KMS-11 (cell line): ENCODE measurements at regions not wholly inside any gene's neighbourhood (a gene's known extent, or its start where the extent isn't known, plus 50 kb on each side); places are given as distances from the start of the nearest gene placed in this dataset.

Experiments used
- H2AFZ ChIP-seq: fragments of 200-600 bp; sonication (generic); 2 replicates; pipeline ENCODE4 v1.6.1; 2016; ENCODE audit warnings: antibody characterized with exemption, mixed run types, low read depth
- H3K27ac ChIP-seq: fragments of 200-600 bp; sonication (generic); 2 replicates; pipeline ENCODE4 v1.6.1; 2016; ENCODE audit warnings: mild to moderate bottlenecking, mixed run types
- H3K27me3 ChIP-seq: fragments of 200-600 bp; sonication (generic); 2 replicates; pipeline ENCODE4 v1.6.1; 2017; ENCODE audit warnings: mild to moderate bottlenecking, low read depth, mixed run types, moderate library complexity; ENCODE audit not compliant: insufficient read depth
- H3K36me3 ChIP-seq: fragments of 200-600 bp; sonication (generic); 2 replicates; pipeline ENCODE4 v1.6.1; 2017; ENCODE audit warnings: mild to moderate bottlenecking, mixed run types; ENCODE audit not compliant: insufficient read depth
- H3K4me1 ChIP-seq: fragments of 200-600 bp; sonication (generic); 2 replicates; pipeline ENCODE4 v1.6.1; 2016; ENCODE audit warnings: mild to moderate bottlenecking, low read depth, mixed run types; ENCODE audit not compliant: poor library complexity, severe bottlenecking
- H3K4me2 ChIP-seq: fragments of 200-600 bp; sonication (generic); 2 replicates; pipeline ENCODE4 v1.7.0; 2016; ENCODE audit warnings: mild to moderate bottlenecking, mixed run types
- H3K4me3 ChIP-seq: fragments of 200-600 bp; sonication (generic); IDR thresholded peaks from 2 replicates; pipeline ENCODE4 v1.6.1; 2017; ENCODE audit warnings: low read depth, low read length, mixed read lengths; ENCODE audit not compliant: insufficient read depth
- H3K79me2 ChIP-seq: fragments of 200-600 bp; sonication (generic); 2 replicates; pipeline ENCODE4 v1.6.1; 2016; ENCODE audit warnings: low read depth, mixed run types; ENCODE audit not compliant: insufficient read depth
- H3K9ac ChIP-seq: fragments of 200-600 bp; sonication (generic); 2 replicates; pipeline ENCODE4 v1.6.1; 2016; ENCODE audit warnings: mild to moderate bottlenecking, mixed run types
- H4K20me1 ChIP-seq: fragments of 200-600 bp; sonication (generic); 2 replicates; pipeline ENCODE4 v1.6.1; 2016; ENCODE audit warnings: mild to moderate bottlenecking, mixed run types; ENCODE audit not compliant: insufficient read depth
- CTCF ChIP-seq: fragments of 200-600 bp; sonication (generic); conservative IDR thresholded peaks from 2 replicates; pipeline ENCODE4 v1.6.1; 2017; ENCODE audit warnings: low read depth, mild to moderate bottlenecking, antibody characterized with exemption, low read length, moderate library complexity, mixed read lengths

GRCh38 chr11:116431842-116432241 is 340.9 kb downstream of the BUD13 start:
- no peak overlapping the region for H3K4me3 ChIP-seq
- TF ChIP-seq CTCF: no peak
- H3K27ac ChIP-seq: no peak overlapping the region
- no peaks in the 10 kb centered on the region for H3K36me3 ChIP-seq
- no peaks in the 10 kb centered on the region for H4K20me1 ChIP-seq
- H3K27me3 ChIP-seq: no peaks in the 10 kb centered on the region
- no peak overlapping the region for H2AFZ ChIP-seq
- no peaks in the 10 kb centered on the region for H3K79me2 ChIP-seq
- no peak overlapping the region for H3K9ac ChIP-seq
- H3K4me2 ChIP-seq: no peak overlapping the region
- no peaks in the 10 kb centered on the region for H3K4me1 ChIP-seq

- H3K4me3 ChIP-seq: no peak overlapping the region
- H3K36me3 ChIP-seq: no peaks in the 10 kb centered on the region
- H4K20me1 ChIP-seq: no peaks in the 10 kb centered on the region
- H3K79me2 ChIP-seq: no peaks in the 10 kb centered on the region
- H3K4me1 ChIP-seq: no peaks in the 10 kb centered on the region
- H3K9ac ChIP-seq: no peak overlapping the region
- H3K27me3 ChIP-seq: no peaks in the 10 kb centered on the region
- no peak overlapping the region for H3K4me2 ChIP-seq
- H2AFZ ChIP-seq: no peak overlapping the region
- no peak overlapping the region for H3K27ac ChIP-seq
- TF ChIP-seq CTCF: no peak
Measured at GRCh38 chr11:116428638-116428975, 344.2 kb downstream of the BUD13 start.

- Histone ChIP-seq H3K36me3 (no peaks in the 10 kb centered on the region), H2AFZ (no peak overlapping the region), H4K20me1 (no peaks in the 10 kb centered on the region), H3K79me2 (no peaks in the 10 kb centered on the region), H3K4me2 (no peak overlapping the region), H3K9ac (no peak overlapping the region), H3K27me3 (no peaks in the 10 kb centered on the region), H3K27ac (no peak overlapping the region), H3K4me1 (peaks cover 1% of the 10 kb centered on the region), H3K4me3 (no peak overlapping the region)
- TF ChIP-seq CTCF: no peak
Measured at GRCh38 chr11:116427903-116428637, 344.7 kb downstream of the BUD13 start.

GRCh38 chr11:116427337-116427902 is 345.4 kb downstream of the BUD13 start:
- Histone ChIP-seq H3K27me3 (no peaks in the 10 kb centered on the region), H4K20me1 (no peaks in the 10 kb centered on the region), H3K36me3 (no peaks in the 10 kb centered on the region), H3K4me3 (no peak overlapping the region), H3K4me2 (no peak overlapping the region), H3K27ac (no peak overlapping the region), H2AFZ (no peak overlapping the region), H3K9ac (no peak overlapping the region), H3K79me2 (no peaks in the 10 kb centered on the region), H3K4me1 (peaks cover 8% of the 10 kb centered on the region)
- TF ChIP-seq CTCF: no peak
